Esophagus muscularis mucosa (tissue), 4 donors: ENCODE measurements at regions not wholly inside any gene's neighbourhood (a gene's known extent, or its start where the extent isn't known, plus 50 kb on each side); places are given as distances from the start of the nearest gene placed in this dataset.

ENCODE experiments used
- DNase-seq: peaks from one replicate; pipeline ENCODE4 v3.0.0-alpha.2; 2017; ENCODE audit errors: extremely low spot score
- H3K27ac ChIP-seq, 4 donors: fragments of 200-600 bp; sonication (generic); replicated peaks in 1 of 4; 1 replicate in 3 of 4; 2 replicates in 1 of 4; pipeline ENCODE4 v1.5.1; 2016 to 2019; ENCODE audit warnings: mild to moderate bottlenecking in 1 of 4
- H3K27me3 ChIP-seq, 4 donors: fragments of 200-600 bp; sonication (generic); one replicate each; pipeline versions ENCODE4 v1.5.1 to v1.6.0; 2016 to 2019
- H3K36me3 ChIP-seq, 4 donors: fragments of 200-600 bp; sonication (generic); one replicate each; pipeline ENCODE4 v1.5.1; 2016 to 2019
- H3K4me1 ChIP-seq, 4 donors: fragments of 200-600 bp; sonication (generic); one replicate each; pipeline ENCODE4 v1.5.1; 2016 to 2019
- H3K4me3 ChIP-seq, 4 donors: fragments of 200-600 bp; sonication (generic); 1 replicate in 2 of 4; 2 replicates in 2 of 4; pipeline ENCODE4 v1.5.1; 2016 to 2019; ENCODE audit warnings: mild to moderate bottlenecking in 4 of 4, moderate library complexity in 1 of 4
- H3K9me3 ChIP-seq, 4 donors: fragments of 200-600 bp; sonication (generic); 1 replicate in 3 of 4; 2 replicates in 1 of 4; pipeline ENCODE4 v1.5.1; 2016 to 2019
- CTCF ChIP-seq, 3 experiments: fragments of 200-600 bp in 2 of 3; fragments of 450-650 bp in 1 of 3; sonication (generic) in 2 of 3; IDR thresholded peaks; one replicate each; pipeline ENCODE4 v1.5.1; 2017 to 2019; ENCODE audit warnings: antibody characterized with exemption in 3 of 3, mild to moderate bottlenecking in 2 of 3, moderate library complexity in 1 of 3
- EP300 ChIP-seq: sonication (generic); formaldehyde crosslinking; IDR thresholded peaks from one replicate; pipeline ENCODE4 v1.6.1; 2017; ENCODE audit warnings: antibody characterized with exemption
- POLR2A ChIP-seq: fragments of 450-650 bp; IDR thresholded peaks from one replicate; pipeline ENCODE4 v1.6.1; 2017; ENCODE audit warnings: antibody characterized with exemption, moderate library complexity, mild to moderate bottlenecking, low read depth
- POLR2AphosphoS5 ChIP-seq, 2 donors: sonication (generic); formaldehyde crosslinking; IDR thresholded peaks; one replicate each; pipeline ENCODE4 v1.6.1; 2017; ENCODE audit warnings: antibody characterized with exemption in 2 of 2
- WGBS: methylation state at CpG from one replicate; pipeline ENCODE4 v1.1.5; 2018; 5-methylcytosine and 5-hydroxymethylcytosine counted together
- intact Hi-C: fragments of 100-400 bp; cut with DNase I; formaldehyde crosslinking; loops from one replicate; pipeline ENCODE4 v1.15.1; 2023

GRCh38 chr5:8767746-8768145 lies 778.1 kb downstream of the SEMA5A start:
- intact Hi-C loops = no loop called here
- Histone ChIP-seq H3K9me3 (no peaks in the 10 kb centered on the region), H3K36me3 (no peaks in the 10 kb centered on the region), H3K4me1 (no peaks in the 10 kb centered on the region), H3K27me3 (no peaks in the 10 kb centered on the region), H3K27ac (no peak overlapping the region), H3K4me3 (no peak overlapping the region)
- WGBS = 53% methylated on average over 3 of the region's 3 CpGs
- TF ChIP-seq POLR2AphosphoS5 (IDR thresholded peaks at IDR 0.05) (no peak), CTCF (IDR thresholded peaks at IDR 0.05) (no peak)
- no peak for DNase-seq

DNA sequence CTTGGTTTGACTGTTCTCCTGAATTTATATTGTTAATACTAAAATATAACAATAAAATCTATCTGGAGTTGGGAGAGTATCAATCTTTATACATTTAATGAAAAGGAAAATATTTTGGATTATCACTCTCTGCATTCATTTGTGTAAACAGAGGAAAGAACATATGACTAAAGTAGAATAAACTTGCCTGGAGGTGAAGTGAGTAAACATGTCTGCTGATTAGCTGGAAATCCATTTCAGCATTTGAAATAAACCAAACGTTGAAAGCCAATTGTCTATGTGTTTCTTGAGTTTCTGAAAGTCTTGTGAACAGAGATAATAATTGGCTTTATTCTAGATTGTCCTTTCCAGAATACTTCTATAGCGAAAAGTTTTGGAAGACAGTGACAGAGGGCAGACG lies 776.2 kb downstream of the SEMA5A start:
- WGBS = 81% methylated on average over 3 of the region's 3 CpGs
- Histone ChIP-seq H3K36me3 (no peaks in the 10 kb centered on the region), H3K4me3 (no peak overlapping the region), H3K27me3 (no peaks in the 10 kb centered on the region), H3K4me1 (no peaks in the 10 kb centered on the region), H3K9me3 (no peaks in the 10 kb centered on the region), H3K27ac (no peak overlapping the region)
- no peak for DNase-seq
- intact Hi-C loops = no loop called here
- no peak for TF ChIP-seq POLR2AphosphoS5 (IDR thresholded peaks at IDR 0.05)
- TF ChIP-seq CTCF (IDR thresholded peaks at IDR 0.05) = no peak
- no peak for TF ChIP-seq POLR2A
- TF ChIP-seq EP300 = no peak

DNA sequence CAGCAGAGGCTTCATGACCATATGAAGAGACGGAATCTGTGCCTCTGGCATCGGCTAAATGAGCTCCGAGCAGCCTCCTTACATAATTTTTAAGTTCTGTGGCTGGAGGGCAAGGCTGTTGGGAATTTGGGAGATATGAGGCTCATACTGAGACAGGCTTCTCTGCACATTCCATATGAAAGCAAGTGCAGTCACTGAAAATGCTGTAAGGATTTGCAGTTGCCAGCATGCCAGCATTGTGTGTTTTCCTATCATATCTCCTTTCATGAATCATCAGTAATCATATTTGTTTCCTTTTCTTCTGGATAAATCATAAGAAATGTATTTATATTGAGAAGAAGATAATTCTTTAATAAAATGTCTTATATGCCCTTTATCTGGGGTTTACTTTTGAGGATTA lies 775.4 kb downstream of the SEMA5A start:
- WGBS = 79% methylated on average over 3 of the region's 3 CpGs
- H3K27me3 ChIP-seq = no peaks in the 10 kb centered on the region
- H3K36me3 ChIP-seq = no peaks in the 10 kb centered on the region
- DNase-seq = peak; percentile 39
- no peaks in the 10 kb centered on the region for H3K9me3 ChIP-seq
- H3K4me1 ChIP-seq = no peaks in the 10 kb centered on the region
- no peak overlapping the region for H3K4me3 ChIP-seq
- no peak for TF ChIP-seq EP300
- intact Hi-C loops = no loop called here
- no peak overlapping the region for H3K27ac ChIP-seq

DNA sequence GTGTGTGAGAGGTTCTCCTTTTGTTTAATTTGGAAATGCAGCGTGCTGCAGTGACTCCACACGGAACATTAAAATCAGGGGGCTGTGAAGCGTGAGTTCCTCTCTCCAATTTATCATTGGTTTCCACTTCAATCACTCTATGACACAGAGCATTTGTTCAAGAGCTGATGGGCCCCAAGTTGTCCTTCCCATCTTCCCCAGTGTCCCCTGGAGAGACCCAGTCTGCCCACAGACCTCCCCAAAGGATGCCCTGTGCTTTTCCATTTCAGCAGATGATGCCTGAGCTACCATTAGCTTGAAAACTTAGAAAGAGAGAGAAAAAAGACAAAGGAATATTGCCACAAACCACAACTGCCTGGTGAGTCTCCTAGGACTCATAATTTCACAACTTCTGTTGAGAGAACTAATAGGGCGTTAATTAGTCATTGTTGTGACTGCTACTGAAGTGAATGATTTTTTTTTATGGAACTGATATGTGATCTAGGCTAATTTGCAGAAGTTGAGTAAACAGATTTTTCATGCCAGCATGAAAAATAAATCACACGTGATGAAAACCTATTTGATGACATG lies 772.7 kb downstream of the SEMA5A start:
- 76% methylated on average over 5 of the region's 5 CpGs for WGBS
- no peaks in the 10 kb centered on the region for H3K9me3 ChIP-seq
- H3K27me3 ChIP-seq = no peaks in the 10 kb centered on the region
- H3K36me3 ChIP-seq = no peaks in the 10 kb centered on the region
- H3K4me1 ChIP-seq = no peaks in the 10 kb centered on the region
- no peak overlapping the region for H3K4me3 ChIP-seq
- H3K27ac ChIP-seq = no peak overlapping the region
- intact Hi-C loops = no loop called here
- TF ChIP-seq POLR2AphosphoS5 (IDR thresholded peaks at IDR 0.05) (no peak), POLR2A (no peak), EP300 (no peak), CTCF (IDR thresholded peaks at IDR 0.05) (no peak)
- peak; percentile 62 for DNase-seq

- Histone ChIP-seq H3K9me3 (peaks cover 0 to 8% (median 0%) of the 10 kb centered on the region in 4 donors), H3K36me3 (no peaks in the 10 kb centered on the region), H3K4me1 (peaks cover 0 to under 1% (median 0%) of the 10 kb centered on the region in 4 donors), H3K27me3 (no peaks in the 10 kb centered on the region), H3K27ac (no peak overlapping the region), H3K4me3 (no peak overlapping the region)
- intact Hi-C loops = no loop called here
- TF ChIP-seq POLR2AphosphoS5 (IDR thresholded peaks at IDR 0.05) (no peak), CTCF (IDR thresholded peaks at IDR 0.05) (no peak)
- WGBS = 85% methylated on average over 2 of the region's 2 CpGs
- no peak for DNase-seq
Measured at GRCh38 chr5:8784692-8785091, 761.2 kb downstream of the SEMA5A start.
